ENCODE measurements at regions not wholly inside any gene's neighbourhood (a gene's known extent, or its start where the extent isn't known, plus 50 kb on each side); places are given as distances from the start of the nearest gene placed in this dataset.

DNA sequence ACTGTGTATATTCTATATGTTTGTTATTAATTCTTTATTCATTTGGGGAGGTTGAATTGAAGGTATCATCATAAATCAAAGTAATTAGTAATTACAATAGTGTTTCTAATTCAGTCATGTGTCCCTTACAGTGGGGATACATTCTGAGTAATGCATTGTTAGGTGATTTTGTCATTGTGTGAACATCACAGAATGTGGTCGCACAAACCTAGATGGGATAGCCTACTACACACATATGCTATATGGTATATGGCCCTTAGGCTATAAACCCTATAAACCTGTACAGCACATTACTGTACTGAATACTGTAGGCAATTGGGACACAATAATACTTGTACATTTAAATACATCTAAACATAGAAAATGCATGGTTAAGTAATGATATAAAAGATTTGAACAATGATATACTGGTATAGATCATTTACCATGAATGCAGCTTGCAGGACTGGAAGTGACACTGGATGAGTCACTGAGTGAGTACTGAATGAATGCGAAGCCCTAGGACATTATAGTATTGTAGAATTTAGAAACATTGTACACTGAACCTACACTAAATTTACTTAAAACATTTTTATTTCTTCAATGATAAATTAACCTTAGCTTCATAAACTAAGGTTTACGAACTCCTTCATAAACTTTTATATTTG, 936.2 kb upstream of the CHORDC1 start:
- no peak for DNase-seq
- ATAC-seq (ENCODE audit: low FRiP score in 2 of 2): no peak
- TF ChIP-seq CTCF (IDR thresholded peaks at IDR 0.05) (no peak), POLR2A (IDR thresholded peaks at IDR 0.05) (no peak)
- no peak overlapping the region for H3K27ac ChIP-seq
- H3K36me3 ChIP-seq: no peaks in the 10 kb centered on the region
- H3K27me3 ChIP-seq: no peaks in the 10 kb centered on the region
- no peaks in the 10 kb centered on the region for H3K9me3 ChIP-seq
- H3K4me1 ChIP-seq: no peaks in the 10 kb centered on the region
- no peak overlapping the region for H3K4me3 ChIP-seq
- 91 to 94% methylated on average over 3 of the region's 3 CpGs for WGBS, 2 donors

- Histone ChIP-seq H3K27ac (no peak overlapping the region), H3K27me3 (no peaks in the 10 kb centered on the region), H3K4me1 (no peaks in the 10 kb centered on the region), H3K4me3 (no peak overlapping the region), H3K9me3 (no peaks in the 10 kb centered on the region), H3K36me3 (no peaks in the 10 kb centered on the region)
- WGBS, 2 donors: 43 to 59% methylated on average over 1 of the region's 1 CpG
- TF ChIP-seq EP300 (IDR thresholded peaks at IDR 0.05): no peak
- ATAC-seq (ENCODE audit: low FRiP score in 2 of 2): no peak
- no peak for DNase-seq
Observed at GRCh38 chr11:91158297-91158696, 935.4 kb upstream of the CHORDC1 start.

GRCh38 chr11:91156041-91156440, 933.2 kb upstream of the CHORDC1 start:
- H3K27me3 ChIP-seq: no peaks in the 10 kb centered on the region
- H3K4me1 ChIP-seq: no peaks in the 10 kb centered on the region
- H3K36me3 ChIP-seq: no peaks in the 10 kb centered on the region
- WGBS, 2 donors: 87% methylated on average over 8 of the region's 8 CpGs
- ATAC-seq (ENCODE audit: low FRiP score in 2 of 2) (no peak), DNase-seq (no peak)
- no peak overlapping the region for H3K27ac ChIP-seq
- no peak overlapping the region for H3K4me3 ChIP-seq
- H3K9me3 ChIP-seq: peaks cover 0 to 12% (median 4%) of the 10 kb centered on the region in 4 donors
- no peak for TF ChIP-seq POLR2AphosphoS5 (IDR thresholded peaks at IDR 0.05)
- TF ChIP-seq EP300 (IDR thresholded peaks at IDR 0.05): no peak
- no peak for TF ChIP-seq CTCF (IDR thresholded peaks at IDR 0.05)
- no peak for TF ChIP-seq POLR2A (IDR thresholded peaks at IDR 0.05)

GRCh38 chr11:91147885-91148284, 925.0 kb upstream of the CHORDC1 start:
- DNase-seq (no peak), ATAC-seq (ENCODE audit: low FRiP score in 2 of 2) (no peak)
- Histone ChIP-seq H3K27me3 (no peaks in the 10 kb centered on the region), H3K36me3 (no peaks in the 10 kb centered on the region), H3K27ac (no peak overlapping the region), H3K4me3 (no peak overlapping the region), H3K9me3 (peaks cover 0 to 10% (median 4%) of the 10 kb centered on the region in 4 donors), H3K4me1 (no peaks in the 10 kb centered on the region)
- 65 to 77% methylated on average over 2 of the region's 2 CpGs for WGBS, 2 donors
- no peak for TF ChIP-seq POLR2AphosphoS5 (IDR thresholded peaks at IDR 0.05)
- no peak for TF ChIP-seq CTCF (IDR thresholded peaks at IDR 0.05)
- no peak for TF ChIP-seq POLR2A (IDR thresholded peaks at IDR 0.05)
- TF ChIP-seq EP300 (IDR thresholded peaks at IDR 0.05): no peak

GRCh38 chr11:91141655-91142054, 918.8 kb upstream of the CHORDC1 start:
- TF ChIP-seq EP300 (IDR thresholded peaks at IDR 0.05): no peak
- no peak for TF ChIP-seq CTCF (IDR thresholded peaks at IDR 0.05)
- no peak for TF ChIP-seq POLR2AphosphoS5 (IDR thresholded peaks at IDR 0.05)
- 82 to 89% methylated on average over 3 of the region's 3 CpGs for WGBS, 2 donors

More at GRCh38 chr11:91141655-91142054, 918.8 kb upstream of the CHORDC1 start:
- Histone ChIP-seq H3K27ac (no peak overlapping the region), H3K4me3 (no peak overlapping the region), H3K9me3 (no peaks in the 10 kb centered on the region), H3K4me1 (no peaks in the 10 kb centered on the region), H3K36me3 (no peaks in the 10 kb centered on the region), H3K27me3 (no peaks in the 10 kb centered on the region)
- no peak for ATAC-seq (ENCODE audit: low FRiP score in 2 of 2)
- no peak for DNase-seq
